ENCODE measurements at regions not wholly inside any gene's neighbourhood (a gene's known extent, or its start where the extent isn't known, plus 50 kb on each side); places are given as distances from the start of the nearest gene placed in this dataset.

GRCh38 chr4:122100508-122100907 is 51.6 kb upstream of the BLTP1 start:
- H3K9me3 ChIP-seq (ENCODE audit: low read depth), result no peaks in the 10 kb centered on the region
- no peaks in the 10 kb centered on the region for H3K27me3 ChIP-seq
- no peak overlapping the region for H3K27ac ChIP-seq
- no peak for TF ChIP-seq CTCF (IDR thresholded peaks at IDR 0.05; ENCODE audit: low read depth, low read length)
- H3K36me3 ChIP-seq, result no peaks in the 10 kb centered on the region
- peaks cover 8% of the 10 kb centered on the region for H3K4me1 ChIP-seq (ENCODE audit: low read depth)
- H3K4me3 ChIP-seq, result no peak overlapping the region
- DNase-seq (ENCODE audit: low read depth in 1 of 2, low spot score in 1 of 2), result no peak

GRCh38 chr4:122099896-122100295 is 52.2 kb upstream of the BLTP1 start:
- H3K9me3 ChIP-seq (ENCODE audit: low read depth), result no peaks in the 10 kb centered on the region
- H3K27ac ChIP-seq, result no peak overlapping the region
- no peak overlapping the region for H3K4me3 ChIP-seq
- H3K4me1 ChIP-seq (ENCODE audit: low read depth), result peaks cover 8% of the 10 kb centered on the region
- peak in 1 of 2 donors; percentile 2 for DNase-seq (ENCODE audit: low read depth in 1 of 2, low spot score in 1 of 2)
- H3K36me3 ChIP-seq, result no peaks in the 10 kb centered on the region
- no peak for TF ChIP-seq CTCF (IDR thresholded peaks at IDR 0.05; ENCODE audit: low read depth, low read length)
- H3K27me3 ChIP-seq, result no peaks in the 10 kb centered on the region

- DNase-seq (ENCODE audit: low read depth in 1 of 2, low spot score in 1 of 2), result no peak
- Histone ChIP-seq H3K27me3 (no peaks in the 10 kb centered on the region), H3K27ac (no peak overlapping the region), H3K4me3 (no peak overlapping the region), H3K4me1 (ENCODE audit: low read depth) (peaks cover 16% of the 10 kb centered on the region), H3K36me3 (no peaks in the 10 kb centered on the region), H3K9me3 (ENCODE audit: low read depth) (no peaks in the 10 kb centered on the region)
- no peak for TF ChIP-seq CTCF (IDR thresholded peaks at IDR 0.05; ENCODE audit: low read depth, low read length)
Measured at GRCh38 chr4:122091836-122092405, 60.2 kb upstream of the BLTP1 start.

GRCh38 chr4:122091397-122091796 is 60.7 kb upstream of the BLTP1 start:
- no peaks in the 10 kb centered on the region for H3K36me3 ChIP-seq
- no peaks in the 10 kb centered on the region for H3K9me3 ChIP-seq (ENCODE audit: low read depth)
- no peaks in the 10 kb centered on the region for H3K27me3 ChIP-seq
- no peak overlapping the region for H3K4me3 ChIP-seq
- no peak for DNase-seq (ENCODE audit: low read depth in 1 of 2, low spot score in 1 of 2)
- no peak overlapping the region for H3K27ac ChIP-seq
- no peak for TF ChIP-seq CTCF (IDR thresholded peaks at IDR 0.05; ENCODE audit: low read depth, low read length)
- H3K4me1 ChIP-seq (ENCODE audit: low read depth), result peaks cover 22% of the 10 kb centered on the region

- no peaks in the 10 kb centered on the region for H3K27me3 ChIP-seq
- no peak for DNase-seq (ENCODE audit: low read depth in 1 of 2, low spot score in 1 of 2)
- no peak overlapping the region for H3K4me3 ChIP-seq
- no peaks in the 10 kb centered on the region for H3K36me3 ChIP-seq
- H3K27ac ChIP-seq, result no peak overlapping the region
- no peaks in the 10 kb centered on the region for H3K9me3 ChIP-seq (ENCODE audit: low read depth)
- TF ChIP-seq CTCF (IDR thresholded peaks at IDR 0.05; ENCODE audit: low read depth, low read length), result no peak
- peaks cover 26% of the 10 kb centered on the region for H3K4me1 ChIP-seq (ENCODE audit: low read depth)
Measured at GRCh38 chr4:122090989-122091388, 61.1 kb upstream of the BLTP1 start.

Measured in cardiac muscle cell (in vitro differentiated cells and primary cell).